GM19324 (cell line): ENCODE measurements at regions not wholly inside any gene's neighbourhood (a gene's known extent, or its start where the extent isn't known, plus 50 kb on each side); places are given as distances from the start of the nearest gene placed in this dataset.
"Not testable (repeated sequence)": the region's sequence is repeated elsewhere in the genome, so short reads cannot be mapped to it uniquely, and the experiment has no call there.

Experiments
- ATAC-seq: cut with Tn5 transposase; IDR thresholded peaks from one replicate; pipeline ENCODE4 v1.9.1; 2021; ENCODE audit warnings: mild to moderate bottlenecking, moderate library complexity; ENCODE audit not compliant: unreplicated experiment, low FRiP score

DNA sequence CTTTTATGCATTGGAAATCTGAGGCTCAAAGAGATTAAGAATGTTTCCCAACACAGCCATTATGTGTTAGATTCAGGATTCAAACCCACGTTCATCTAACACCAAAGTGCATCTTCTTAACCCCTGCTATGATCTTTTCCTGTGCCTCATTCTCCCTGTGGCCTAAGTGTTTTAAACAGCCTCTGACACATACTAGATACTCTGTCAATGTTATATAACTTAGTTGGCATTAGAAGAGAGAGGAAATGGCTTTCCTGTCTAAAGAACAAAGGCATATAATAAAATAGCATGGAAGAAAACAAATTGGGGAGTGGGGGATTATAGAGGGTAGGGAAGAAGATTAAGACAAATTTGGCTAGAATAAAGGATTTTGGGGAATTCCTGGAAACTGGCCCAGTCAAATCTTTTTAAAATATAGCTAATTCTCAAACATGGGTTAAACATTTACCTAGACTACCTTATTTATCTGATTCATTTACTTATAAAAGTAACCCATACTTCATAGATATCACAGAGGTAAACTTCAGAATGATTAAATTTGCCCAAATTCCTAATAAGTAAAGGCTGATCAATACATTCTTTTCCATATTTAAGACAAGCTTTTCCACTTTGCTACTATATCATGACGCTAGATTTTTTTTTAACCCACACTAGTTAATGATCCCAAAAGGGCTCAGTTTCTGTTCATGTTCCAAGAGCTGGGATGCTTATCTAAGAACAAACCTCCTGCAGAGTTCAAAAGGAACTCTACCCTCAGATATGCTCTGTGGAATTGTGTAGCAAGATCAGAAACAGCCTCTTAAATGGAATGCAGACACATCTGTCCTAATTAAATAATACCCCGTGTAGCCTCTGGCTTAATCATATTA lies 122.9 kb upstream of the PTPRG start:
- ATAC-seq: no peak

DNA sequence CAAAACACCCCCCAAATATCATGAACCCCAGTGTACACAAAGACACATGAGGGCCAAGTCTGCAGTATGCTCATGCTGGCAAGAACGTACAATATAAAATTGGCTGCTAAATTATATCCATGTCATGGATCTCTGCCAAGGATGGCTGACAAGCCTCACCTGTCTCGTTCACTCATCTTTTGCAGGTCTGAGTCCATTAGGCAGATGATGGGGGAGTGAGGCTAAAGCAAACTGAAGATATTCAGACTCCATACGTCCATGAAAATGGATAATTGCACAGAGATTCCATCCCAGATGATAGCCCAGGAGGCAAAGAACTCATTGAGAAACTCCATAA lies 122.3 kb upstream of the PTPRG start:
- no peak for ATAC-seq

DNA sequence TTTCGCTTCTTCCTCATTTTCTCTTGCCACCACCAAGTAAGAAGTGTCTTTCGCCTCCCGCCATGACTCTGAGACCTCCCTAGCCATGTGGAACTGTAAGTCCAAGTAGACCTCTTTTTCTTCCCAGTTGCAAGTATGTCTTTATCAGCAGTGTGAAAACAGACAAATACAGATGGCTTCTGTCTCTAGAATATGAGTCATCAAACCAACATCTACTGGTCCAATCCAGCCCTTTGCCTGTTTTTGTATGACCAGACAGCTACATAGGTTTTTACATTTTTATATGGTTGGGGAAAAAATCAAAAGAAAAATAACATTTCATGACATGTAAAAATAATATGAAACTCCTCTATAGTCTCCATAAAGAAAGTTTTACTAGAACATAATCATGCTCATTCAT lies 118.7 kb upstream of the PTPRG start:
- ATAC-seq: no peak

DNA sequence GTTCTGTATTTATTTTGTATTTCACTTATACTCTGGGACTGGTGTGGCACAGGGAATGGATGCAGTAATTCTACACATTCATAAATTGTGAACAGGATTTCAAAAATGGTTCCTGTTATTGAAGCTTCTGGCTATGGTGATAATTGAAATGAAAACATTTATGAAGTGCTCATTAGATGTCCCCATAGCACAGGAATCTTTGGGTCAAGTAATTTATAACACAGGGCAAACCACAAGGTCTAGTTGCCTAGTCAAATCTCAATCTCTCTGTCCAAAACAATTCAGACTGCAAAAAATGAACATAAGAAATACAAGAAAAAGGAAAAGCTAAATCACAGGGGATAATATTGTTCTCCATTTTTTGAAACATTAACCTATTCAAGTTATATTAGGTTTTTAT lies 117.5 kb upstream of the PTPRG start:
- ATAC-seq: no peak

DNA sequence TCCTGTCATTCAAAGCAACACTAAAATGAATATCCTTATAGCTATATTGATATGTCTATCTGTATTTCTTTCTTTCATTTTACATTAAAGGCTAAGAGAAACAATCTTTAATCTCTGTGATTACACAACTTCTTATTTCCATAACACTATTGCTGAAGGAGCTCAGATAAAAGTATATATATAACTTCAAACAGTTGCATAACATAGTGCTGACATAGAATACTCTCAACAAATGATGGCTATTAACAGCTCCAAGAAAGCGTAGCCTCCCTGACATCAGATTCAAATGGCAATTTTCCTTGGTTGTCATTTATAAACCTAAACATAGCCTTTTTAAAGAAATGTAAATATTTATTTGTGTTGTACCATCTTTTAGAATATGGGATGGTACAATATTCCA lies 116.6 kb upstream of the PTPRG start:
- ATAC-seq: no peak

DNA sequence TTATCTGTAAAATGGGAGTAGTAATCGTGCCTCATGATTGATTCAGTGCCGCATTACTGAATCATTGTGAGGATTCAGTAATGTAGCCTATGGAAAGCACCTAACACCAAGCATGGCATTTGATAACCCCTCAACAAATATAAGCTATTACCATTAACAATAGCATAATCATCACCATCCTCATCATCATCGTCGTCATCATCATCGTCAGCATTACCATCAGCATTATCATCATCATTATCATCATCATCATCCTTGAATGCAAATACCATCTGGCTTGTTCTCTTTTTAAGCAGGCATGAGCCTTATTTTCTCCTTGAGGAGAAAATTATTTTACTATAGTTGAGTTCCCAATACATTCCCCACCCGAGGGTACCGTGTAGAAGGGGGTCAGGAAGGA lies 115.4 kb upstream of the PTPRG start:
- ATAC-seq: no peak

DNA sequence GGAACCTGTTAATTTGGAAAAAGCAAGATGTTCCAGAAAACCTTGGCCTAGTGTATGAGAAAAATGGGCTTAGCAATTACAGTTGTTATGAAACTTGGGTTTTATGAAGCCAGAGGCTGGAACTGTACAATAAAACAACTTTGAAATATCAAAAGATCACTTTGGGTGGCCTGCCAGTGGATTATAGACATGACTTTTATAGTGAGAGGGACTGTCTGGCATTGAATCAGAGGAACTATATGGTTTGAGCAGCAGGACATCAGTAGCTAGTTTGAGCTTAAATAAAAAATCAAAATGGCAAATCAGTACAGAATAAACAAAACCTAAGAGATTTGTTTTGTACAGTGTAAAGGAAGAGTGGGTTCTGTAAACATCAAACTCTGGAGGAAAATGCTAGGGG lies 115.0 kb upstream of the PTPRG start:
- ATAC-seq: no peak

DNA sequence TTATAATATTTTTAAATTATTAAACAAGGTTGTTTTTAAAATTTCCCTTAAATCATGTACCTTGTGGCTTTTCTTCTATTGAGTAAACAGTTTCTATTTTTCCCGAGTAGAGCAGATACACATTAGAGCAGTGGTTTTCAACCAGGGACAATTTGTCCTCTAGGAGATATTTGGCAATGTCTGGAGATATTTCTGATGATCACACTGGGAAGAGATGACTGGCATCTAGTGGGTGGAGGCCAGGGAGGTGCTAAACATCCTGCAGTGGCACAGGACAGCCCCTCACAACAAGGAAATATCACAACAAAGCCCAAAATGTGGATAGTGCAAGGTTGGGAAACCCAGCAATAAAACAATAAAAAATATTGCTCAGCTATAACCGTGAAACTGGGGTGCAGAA lies 113.0 kb upstream of the PTPRG start:
- no peak for ATAC-seq

DNA sequence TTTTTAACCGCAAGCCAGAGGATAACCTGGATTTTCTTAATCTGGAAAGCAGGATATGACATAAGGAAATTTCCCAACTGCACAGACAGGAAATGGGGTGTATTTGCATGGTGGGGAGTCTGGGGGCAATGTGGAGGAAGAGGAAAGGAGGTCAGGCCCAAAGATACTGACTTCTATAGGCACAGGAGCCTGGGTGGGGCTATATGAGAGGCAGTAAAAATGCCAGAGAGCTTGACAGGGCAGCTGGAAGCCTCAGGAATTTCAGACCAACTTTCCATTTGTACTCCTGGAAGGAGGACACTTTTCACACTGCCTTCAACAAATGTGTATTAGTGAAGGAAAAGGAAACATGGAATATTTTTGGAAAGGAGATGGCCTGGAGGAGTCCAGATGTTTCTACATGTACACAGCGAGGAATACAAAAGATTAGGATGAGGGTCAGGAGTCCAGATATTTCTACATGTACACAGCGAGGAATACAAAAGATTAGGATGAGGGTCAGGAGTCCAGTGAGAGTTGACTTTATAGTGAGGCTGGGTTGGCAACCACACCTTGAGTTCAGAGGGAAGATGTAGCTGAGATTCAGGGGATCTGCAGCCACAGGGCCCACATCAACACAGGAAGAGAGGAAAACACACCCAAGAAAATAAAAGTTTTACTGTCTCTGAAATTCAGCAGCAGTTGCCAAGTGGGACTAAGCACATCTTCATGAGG lies 111.9 kb upstream of the PTPRG start:
- no peak for ATAC-seq

DNA sequence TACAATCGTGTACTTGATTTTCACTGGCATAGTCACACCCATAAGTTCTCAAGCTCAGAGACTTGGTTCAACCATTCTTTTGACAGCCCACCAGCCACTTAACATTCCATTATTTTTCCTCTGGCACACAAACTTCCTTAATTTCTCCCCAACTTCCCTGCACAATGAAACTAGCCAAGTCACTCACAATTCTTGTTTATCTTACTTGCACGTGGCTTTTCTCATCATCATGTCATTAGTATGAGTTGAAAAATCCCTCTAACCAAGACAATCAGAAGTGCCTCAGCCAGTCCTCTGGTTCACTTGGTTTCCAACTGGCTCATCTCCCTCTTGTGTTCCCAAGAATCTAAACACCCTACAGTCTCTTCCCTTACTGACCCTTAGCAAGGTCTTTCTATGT lies 110.5 kb upstream of the PTPRG start:
- no peak for ATAC-seq

DNA sequence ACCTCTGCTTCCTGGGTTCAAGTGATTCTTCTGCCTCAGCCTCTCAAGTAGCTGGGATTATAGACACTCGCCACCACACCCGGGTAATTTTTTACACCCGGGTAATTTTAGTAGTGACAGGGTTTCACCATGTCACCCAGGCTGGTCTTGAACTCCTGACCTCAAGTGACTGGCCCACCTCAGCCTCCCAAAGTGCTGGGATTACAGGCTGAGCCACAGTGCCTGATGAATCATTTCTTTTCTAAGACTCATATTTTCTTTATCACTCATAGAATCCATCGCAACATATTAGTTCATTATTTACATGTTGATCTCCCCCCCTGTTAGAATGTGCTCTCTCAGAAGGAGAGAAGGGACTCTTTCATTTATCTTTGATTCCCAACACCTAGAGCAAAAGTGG lies 109.5 kb upstream of the PTPRG start:
- ATAC-seq: no peak

DNA sequence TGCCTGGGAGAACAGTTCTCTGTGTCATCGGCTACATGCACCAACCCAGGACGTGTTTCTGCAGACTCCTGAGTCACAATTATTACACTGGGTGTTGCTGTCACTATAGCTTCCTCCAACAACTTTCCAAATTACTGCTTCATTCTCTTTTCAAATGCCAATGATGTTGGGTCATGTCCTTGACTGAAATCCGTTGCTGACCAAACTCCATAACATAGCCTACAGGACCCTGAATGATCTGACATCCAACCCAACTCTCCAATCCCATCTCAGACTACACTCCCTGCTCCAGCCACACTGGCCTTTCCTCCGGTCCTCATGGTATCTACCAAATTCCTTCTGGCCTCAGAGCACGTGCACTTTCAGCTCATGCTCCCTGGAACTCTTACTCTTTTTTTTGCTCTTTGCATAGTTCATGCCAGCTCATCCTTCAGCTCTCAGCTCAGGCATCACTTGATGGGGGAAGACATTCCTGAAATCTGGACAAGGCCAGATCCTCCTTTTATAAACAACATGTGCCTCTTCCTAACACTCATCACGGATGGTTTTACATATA lies 108.8 kb upstream of the PTPRG start:
- ATAC-seq: no peak

DNA sequence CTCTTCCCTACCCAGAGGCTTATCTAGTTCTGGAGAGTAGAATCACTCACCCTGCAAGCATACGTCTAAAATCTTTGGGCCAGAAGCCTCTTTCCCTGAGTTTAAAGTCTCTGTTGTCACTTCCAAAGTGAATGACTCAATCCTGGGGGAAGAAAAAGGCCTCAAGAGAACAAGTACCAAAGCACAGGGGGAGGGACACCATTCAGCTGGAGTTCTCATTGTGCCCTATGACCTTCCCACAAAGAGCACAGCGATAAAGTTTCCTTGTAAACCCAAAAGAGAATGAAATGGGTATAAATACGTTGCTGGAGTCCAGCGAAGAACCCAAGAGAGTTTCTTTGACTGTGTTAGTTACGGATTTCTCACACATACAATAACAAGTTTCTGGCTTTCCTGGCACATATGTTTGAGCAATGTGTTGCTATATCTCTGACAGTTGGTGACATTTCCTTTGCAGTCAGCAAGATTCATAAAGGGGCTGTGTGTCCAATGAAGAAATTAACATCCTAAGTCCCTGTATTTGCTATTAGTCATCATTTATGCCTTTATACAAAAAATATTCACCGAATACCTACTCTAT lies 107.3 kb upstream of the PTPRG start:
- ATAC-seq: no peak

DNA sequence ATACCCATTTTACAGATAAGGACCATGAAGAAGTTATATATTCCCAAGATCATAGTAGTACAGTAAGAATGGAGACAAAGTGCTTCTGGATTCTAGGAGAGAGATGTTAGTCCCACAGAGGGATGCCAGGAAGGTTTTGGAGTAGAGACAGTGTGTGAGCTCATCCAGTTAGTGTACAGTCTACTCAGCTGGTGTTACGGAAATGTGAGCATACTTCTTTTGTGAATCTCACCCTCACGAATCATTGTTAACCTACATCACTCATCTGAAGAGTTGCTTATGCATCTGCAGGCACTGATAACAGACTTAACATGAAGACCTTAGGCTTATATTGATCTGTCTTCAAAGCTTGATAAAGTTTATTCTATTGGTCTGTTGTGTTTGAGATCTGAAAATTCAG lies 106.6 kb upstream of the PTPRG start:
- no peak for ATAC-seq

DNA sequence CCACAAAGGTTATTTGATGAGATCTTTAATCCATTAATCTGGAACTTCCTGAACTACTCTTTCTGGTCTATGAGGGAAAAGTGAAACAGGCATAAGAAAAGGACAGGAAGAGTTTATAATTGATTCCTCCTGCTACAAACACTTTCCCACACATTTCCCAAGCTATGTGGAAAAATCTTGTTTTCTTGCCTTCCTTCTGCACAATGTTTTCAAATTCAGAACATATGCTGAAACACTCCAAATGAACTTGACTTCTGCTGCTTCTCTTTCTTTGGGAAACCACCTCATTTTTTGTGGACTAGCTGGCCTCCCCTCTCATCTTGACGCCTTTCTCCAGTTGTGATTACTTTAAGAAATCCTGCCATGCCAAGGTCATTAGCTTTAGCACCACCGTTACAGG lies 100.7 kb upstream of the PTPRG start:
- ATAC-seq: no peak

DNA sequence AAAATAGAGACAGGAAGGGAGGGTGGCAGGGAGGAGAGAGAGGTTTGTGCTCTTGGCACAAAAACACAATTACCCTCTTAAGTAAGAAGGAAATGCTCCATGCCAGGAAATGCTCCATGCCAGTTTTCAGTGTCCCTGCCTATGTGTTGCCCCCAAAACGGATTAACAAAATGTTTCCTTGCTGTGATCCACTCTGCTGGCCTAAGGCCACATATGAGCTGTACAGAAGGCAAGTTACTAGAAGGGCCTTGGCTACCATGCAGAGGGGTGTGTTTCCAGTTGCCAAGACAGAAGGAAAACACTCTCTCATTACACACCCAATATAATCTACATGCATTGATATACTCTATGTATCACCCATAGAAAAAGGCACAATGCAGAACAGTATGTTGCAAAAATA lies 98.2 kb upstream of the PTPRG start:
- no peak for ATAC-seq

DNA sequence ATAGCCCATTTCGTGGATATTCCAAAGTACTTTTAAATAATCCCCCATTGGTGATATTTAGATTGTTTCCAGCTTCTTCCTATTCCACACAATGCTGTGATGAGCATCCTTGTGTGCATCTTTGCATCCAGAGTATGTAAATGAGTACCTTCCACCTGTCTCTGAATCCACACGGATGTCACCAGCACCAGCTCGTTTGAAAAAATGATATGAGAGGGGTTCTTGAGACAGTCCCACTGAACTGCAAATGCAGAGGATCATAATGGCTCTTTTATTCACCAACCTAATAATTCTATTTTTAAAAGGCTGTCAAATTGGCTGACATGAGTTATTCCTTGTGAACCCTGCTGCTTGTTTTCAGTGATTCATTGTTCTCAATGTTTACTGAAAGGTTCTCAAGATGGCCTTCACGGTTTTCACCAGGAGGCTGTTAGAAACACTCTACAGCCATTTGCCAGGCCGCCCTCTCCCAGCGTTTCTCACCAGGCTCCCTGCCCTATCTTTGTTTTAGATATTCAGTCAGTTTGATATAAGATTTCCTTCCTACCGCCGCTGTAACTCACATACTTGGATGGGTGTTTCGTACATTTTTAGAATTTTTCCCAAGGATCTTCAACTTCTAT lies 96.7 kb upstream of the PTPRG start:
- no peak for ATAC-seq

DNA sequence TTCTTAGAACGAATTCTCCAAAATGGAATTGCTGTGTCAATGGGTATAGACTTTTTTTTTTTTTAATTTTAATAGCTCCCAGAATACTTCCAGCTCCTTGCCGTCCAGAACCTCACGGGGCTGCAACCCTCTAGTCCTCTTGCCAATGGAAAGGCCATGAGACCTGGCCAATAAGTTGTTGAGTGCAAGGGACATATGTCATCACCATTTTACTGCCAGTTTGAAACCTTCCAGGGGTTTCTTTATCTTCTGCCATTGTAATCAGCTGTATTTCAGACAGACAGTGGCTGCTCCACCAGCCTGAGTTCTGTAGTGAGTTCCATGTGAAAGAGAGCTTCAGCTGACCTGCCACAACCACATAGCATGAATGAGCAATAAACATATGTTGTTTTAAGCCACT lies 95.0 kb upstream of the PTPRG start:
- ATAC-seq: no peak

DNA sequence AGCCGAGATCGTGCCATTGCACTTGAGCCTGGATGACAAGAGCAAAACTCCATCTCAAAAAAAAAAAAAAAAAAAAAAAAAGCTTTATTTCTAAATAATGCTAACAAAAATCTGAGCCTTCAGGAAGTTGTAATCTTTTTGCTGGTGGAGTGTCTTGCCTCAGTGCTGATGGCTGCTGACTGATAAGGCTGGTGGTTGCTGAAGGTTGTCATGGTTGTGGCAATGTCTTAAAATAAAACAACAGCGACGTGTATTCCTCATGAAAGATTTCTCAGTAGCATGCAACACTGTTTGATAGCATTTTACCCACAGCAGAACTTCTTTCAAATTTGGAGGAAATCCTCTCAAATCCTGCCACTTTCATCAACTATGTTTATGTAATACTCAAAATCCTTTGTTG lies 77.4 kb upstream of the PTPRG start:
- no peak for ATAC-seq

DNA sequence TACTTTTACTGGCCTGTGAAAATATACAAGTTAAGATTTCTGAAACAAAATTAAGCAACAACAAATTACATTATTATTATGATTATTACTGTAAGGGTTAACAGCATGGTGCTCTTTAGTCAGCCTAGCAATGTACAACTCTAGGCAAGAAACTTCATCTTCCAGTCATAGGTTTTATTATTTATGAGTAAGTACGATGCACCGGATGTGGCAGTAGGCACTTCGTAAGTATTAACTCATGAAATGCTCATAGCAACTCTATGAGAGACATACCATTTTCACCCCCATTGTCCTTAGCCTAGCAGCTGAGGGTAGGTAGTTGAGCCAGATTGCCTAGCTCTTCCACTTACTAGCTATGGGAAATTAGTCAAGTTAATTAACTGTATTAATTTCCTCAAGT lies 68.0 kb upstream of the PTPRG start:
- ATAC-seq: no peak

DNA sequence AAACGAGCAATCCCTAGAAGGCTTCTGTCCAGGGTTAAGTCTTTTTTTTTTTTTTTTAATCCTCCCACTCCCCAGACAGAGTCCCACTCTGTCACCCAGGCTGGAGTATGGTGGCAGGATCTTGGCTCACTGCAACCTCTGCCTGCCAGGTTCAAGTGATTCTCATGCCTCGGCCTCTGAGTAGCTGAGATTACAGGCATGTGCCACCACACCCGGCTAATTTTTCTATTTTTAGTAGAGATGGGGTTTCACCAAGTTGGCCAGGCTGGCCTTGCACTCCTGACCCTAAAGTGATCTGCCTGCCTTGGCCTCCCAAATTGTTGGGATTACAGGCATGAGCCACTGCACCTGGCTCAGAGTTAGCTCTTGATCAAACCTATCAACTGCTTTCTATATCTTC lies 67.1 kb upstream of the PTPRG start:
- not testable (repeated sequence) for ATAC-seq
